GM19438 (cell line): ENCODE measurements at regions not wholly inside any gene's neighbourhood (a gene's known extent, or its start where the extent isn't known, plus 50 kb on each side); places are given as distances from the start of the nearest gene placed in this dataset.
"Not testable (repeated sequence)": the region's sequence is repeated elsewhere in the genome, so short reads cannot be mapped to it uniquely, and the experiment has no call there.

Experiments used
- ATAC-seq: cut with Tn5 transposase; IDR thresholded peaks from one replicate; pipeline ENCODE4 v1.9.1; 2021; ENCODE audit warnings: low read depth; ENCODE audit not compliant: unreplicated experiment

DNA sequence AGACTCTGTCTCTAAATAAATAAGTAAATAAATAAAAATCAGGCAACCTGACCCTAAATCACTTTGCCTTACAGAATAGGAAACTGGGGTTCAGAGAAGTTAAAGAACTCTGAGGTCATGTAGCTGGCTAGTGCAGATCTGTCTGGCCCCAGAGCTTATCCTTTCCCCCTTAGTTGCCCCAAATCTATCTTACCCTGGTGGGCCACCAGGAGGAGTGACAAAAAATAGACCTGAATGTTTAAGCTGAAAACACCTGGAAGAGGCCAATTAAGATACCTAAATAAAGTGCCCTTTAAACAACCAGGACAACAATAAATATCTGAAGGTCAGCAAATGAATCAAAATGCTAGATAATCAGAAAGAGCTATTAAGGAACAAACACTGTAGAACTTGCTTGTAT, 59.7 kb downstream of the TEX35 start:
- no peak for ATAC-seq

DNA sequence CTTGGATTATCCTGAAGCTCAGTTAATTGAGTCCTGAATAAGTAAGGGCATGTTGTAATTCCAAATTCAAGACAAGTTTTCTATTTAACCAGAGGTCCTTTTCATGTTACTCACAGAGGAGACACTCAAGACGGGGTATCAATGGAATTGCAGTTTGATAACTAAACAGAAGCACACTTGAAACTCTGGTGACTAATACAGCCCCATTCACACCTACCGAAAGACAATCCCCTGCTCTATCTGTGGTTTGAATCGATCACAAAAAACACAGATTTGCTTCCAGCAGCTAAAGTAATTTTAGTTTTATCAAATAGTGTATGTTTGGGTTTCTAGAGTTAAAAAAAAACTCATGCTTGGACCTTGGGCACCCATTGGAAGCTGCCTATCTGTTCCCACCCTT, 60.4 kb downstream of the TEX35 start:
- no peak for ATAC-seq

DNA sequence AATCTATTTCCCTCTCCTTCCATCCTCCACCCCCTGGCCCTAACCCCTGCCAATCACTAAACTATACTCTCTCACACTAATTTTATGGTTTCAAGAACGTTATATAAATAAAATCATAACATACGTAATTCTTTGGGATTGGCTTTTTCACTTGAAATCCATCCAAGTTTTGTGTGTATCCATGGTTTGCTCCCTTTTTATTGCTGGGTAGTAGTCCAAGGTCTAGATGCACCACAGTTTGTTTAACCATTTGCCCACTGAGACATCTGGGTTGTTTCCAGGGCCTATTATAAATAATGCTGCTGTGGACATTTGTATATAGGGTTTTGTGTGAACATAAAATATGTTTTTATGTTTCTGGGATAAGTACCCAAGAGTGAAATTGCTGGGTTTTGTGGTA, 61.4 kb downstream of the TEX35 start:
- no peak for ATAC-seq

DNA sequence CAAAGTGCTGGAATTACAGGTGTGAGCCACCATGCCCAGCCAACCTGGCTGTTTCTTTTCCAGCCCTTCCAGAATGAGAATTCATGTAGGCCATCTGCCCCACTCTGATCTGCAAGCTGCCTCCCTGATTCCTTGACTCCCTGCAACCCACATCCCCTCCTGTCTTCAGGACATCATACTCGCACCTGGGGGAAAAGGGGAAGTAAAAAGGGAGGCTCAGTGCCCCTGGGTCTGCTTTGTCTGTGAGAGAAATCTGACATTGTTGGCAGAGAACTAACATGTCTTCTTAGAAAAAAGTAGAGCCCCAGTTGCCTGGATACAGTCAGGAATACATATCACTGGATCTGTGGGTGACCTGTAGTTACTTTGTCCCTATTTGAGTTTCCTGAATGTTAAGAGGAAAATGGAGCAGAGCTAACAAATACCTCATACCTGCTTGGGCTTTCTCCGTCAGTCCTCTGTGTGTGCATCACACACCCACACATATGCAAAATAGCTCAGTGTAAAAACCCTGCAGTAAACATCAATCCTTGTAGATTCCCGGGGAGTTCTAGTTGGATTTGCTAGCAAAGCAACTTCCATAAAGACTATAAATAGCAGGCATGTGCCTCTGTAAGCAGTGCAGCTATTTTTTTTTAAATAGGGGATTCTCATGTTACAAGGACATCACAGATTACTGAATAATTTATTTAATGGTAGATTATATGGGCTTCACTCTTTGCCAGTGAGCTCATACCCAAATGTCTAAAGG, 62.9 kb downstream of the TEX35 start:
- ATAC-seq: no peak

DNA sequence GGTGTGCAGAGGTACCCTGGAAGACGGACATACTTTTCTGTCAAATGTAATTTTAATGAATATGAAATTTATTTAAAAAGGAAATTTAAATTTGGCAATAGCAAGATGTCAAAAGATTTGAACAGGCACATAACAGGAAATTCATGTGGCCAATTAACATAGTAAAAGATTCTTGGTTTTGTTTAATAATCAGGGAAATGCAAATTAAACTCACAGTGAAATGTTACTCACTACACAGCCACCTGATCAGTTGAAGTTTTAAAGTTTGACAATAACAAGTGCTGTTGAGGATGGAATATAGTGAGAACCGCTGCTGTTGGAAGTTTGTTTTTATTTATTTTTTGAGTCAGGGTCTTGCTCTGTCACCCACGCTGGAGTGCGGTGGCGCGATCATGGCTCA, 63.9 kb downstream of the TEX35 start:
- no peak for ATAC-seq

DNA sequence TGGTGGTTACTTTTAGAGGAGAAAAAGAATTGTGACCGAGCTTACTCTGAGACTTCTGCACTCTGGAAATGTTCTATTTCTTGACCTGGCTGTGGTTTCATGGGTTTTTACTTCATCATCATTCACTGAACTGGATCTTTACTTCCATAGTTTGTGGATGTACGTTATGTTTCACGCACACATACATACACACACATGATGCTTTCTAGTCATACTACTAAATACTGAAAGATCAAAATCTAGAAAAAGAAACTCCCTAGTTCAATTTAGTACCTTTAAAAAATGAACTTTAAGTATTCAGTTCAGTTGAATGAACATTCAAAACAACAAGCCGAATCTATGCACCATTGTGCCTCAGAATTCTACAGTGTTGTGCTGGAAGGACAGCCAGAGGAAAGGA, 65.0 kb downstream of the TEX35 start:
- ATAC-seq: no peak

DNA sequence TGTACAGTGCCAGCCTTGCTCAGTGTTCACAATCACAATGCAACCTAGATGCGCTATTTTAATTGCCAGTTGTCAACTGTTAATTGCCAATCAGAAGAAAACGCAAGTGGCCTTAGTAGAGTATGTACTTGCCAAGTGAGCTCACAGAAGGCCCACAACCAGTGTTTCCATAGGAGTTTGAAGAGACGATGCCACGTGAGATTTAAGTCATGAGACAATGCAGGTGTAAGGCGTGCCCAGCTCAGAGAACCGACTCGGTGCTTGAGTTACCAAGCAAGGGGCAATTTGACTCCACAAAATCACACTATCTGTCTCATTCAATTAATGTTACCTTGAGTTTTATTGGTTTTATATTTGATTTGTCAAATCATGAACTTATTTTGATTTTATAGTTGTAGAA, 65.6 kb downstream of the TEX35 start:
- ATAC-seq: no peak

DNA sequence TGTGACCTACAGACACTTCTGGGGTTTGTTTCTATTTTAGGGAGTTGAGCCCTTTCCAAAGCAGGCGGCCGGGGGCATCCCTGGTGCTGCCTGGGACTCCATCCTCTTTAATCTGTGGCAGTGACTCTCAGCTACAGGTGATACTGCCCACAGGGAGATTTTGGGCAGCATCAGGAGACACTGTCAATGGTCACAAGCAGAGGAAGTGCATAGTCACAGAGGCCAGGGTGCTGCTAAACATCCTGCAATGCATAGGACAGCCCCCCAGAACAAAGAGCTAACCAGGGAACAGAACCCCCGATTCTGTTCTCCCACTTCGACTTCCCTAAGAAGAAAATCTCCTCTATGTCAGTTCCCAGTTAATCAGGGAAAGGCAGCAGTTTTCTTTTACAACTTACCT, 66.2 kb downstream of the TEX35 start:
- ATAC-seq: no peak

DNA sequence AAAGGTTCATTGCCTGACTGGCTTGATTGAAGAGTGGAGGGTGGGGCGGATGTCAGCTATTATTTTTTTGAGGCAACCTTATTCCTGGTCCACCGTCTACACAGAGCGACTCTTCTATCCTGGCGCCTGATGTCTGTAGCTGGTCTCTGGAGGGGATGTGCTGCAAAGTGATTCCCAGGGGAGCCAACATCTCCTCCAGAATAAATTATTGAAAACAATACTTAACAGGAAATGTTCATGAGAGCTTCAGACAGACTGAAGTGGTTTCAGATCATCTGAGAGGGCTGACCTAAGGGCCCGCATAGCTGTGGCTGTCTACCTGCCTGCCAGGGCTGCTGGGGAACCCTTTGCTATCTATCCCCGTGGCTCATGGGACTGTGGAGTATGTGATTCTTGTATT, 66.7 kb downstream of the TEX35 start:
- peak; percentile 53 for ATAC-seq

DNA sequence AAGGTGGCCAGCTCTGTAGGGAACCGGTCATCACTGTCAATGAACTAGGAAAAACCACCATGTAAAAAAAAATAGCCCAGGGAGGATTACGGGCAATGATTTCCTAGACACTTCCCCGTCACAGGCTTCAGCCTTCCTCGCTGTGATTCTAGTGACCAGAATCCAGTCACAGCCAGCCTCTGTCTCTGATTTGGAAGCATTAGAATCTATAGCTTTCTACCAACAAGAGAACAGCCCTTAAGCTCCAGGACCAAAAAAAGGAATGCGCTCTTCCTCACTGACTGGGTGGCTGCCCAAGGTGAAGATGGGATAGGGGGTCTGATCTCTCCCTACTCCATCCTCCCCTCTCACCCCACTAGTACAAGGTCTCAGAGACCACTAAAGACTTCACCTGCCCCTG, 67.2 kb downstream of the TEX35 start:
- ATAC-seq: no peak

DNA sequence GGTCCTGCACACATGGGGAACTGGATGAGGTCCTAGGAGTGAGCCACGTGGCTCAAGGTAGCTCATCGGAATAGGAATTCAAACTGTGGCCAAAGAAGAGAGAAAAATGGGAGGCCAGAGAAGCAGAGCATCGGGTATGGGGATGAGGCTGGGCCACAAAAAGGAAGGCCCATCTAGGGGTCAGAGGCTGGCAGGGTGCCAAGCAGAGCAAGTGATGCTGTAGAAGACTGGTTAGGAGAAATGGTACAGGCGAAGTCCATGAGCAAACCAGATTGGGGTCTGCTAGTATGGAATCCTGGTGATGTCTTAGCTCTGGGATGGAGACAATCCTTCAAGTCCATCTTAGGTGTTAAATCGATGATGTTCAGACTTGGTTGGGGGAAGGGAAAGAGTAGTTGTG, 68.0 kb downstream of the TEX35 start:
- peak; percentile 17 for ATAC-seq

DNA sequence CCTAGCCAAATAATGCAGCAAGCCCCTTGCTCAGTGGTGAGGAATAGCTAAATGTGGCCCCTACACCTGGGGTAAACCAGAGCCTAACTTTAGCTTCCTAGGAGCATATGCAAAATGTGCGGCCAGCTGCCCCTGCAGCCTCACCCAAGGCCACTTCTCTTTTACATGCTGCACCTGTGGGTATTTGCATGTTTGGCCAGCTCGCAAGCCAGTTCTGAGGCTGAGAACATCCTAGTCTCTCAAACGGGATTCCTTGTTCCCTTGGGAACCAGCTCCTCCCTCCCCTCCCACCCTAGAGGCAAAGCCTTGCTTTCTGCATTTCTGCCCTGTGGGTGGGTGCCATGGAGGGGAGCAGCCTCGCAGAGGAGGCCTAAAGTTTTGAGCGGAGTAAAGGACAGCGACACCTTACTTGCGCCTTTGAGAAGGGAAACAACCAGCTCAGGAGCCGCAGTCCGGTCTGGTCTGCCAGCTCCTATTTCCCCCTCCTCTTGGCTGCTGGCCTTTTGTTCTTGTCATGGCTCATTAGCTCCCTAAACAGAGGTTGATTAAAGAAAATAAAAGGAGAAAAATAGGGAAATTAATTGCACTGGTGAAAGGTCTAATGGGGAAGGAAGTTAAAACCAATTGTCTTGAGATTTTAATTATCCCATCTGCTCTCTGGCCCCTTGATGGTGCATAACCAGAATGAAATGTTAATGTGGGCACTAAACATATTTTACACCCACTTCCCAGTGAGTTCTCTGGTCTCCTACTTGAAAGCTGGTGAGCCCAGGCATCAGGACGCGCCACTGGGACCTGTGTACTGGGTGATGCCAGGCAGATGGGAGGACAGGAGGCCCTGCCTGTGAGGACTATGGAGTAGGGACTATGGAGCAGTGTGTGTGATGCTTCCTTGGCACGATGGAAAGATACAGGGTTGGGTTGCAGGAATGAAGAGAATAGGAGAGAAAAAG, 68.7 kb downstream of the TEX35 start:
- peak; percentile 74 for ATAC-seq

DNA sequence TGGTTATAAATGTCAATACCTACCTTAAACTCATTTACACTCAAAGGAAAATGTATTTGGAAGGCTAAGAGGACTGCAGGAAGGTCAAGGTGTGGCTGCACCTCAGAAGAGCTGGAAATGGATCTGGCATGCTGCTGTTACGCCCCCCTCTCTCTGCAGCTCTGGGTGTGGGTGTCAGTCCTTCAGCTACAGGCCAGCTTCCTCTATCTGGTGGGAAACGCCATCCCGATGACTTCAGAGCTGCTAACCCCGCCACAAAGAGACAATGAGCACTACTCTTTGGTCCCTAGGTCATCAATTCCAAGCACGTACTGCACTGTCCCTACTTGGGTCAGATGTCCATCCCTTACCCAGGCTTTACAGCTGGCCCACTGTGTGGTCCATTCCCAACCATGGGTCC, 74.2 kb downstream of the TEX35 start:
- ATAC-seq: no peak

DNA sequence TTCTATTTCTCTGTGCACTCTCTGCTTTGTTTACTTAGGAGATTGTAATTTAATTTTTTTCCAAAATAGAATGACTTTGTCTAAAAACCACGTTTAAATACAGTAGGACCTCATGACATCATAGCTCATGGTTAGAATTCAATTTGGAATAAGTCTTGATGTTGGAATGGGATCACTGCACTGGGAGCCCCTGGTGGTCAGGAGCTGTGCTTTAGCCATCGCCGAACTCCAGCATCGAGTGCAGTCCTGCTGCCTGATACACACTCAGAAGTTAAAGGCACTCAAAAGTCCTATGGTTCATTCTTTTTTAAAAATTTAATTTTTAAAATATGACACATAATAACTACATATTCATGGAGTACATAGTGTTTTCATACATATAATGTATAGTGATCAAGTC, 75.1 kb downstream of the TEX35 start:
- ATAC-seq: no peak

DNA sequence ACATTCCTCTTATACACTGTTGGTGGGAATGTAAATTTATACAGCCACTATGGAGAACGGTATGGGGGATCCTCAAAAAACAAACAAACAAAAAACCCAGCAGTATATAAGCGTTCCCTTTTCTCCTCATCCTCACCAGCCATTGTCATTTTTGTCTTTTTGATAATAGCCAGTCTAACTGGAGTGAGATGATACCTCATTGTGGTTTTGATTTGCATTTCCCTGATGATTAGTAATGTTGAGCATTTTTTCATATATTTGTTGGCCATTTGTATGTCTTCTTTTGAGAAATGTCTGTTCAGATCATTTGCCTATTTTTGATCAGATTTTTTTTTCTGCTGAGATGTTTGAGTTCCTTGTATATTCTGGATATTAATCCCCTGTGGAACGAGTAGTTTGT, 76.1 kb downstream of the TEX35 start:
- ATAC-seq: not testable (repeated sequence)

DNA sequence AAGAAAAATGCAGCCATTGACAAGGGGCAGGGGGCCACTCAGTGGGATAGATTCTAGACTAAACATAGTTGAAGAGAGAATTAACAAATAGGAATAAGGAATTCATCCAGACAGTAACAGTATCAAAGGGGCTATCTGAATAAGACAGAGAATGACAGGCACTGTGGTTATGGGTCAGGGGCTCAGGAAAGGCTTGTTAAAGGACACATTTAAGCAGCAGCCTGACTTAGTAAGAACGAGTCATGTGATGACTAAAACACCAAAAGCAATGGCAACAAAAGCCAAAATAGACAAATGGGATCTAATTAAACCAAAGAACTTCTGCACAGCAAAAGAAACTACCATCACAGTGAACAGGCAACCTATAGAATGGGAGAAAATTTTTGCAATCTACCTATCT, 78.9 kb downstream of the TEX35 start:
- ATAC-seq: not testable (repeated sequence)

DNA sequence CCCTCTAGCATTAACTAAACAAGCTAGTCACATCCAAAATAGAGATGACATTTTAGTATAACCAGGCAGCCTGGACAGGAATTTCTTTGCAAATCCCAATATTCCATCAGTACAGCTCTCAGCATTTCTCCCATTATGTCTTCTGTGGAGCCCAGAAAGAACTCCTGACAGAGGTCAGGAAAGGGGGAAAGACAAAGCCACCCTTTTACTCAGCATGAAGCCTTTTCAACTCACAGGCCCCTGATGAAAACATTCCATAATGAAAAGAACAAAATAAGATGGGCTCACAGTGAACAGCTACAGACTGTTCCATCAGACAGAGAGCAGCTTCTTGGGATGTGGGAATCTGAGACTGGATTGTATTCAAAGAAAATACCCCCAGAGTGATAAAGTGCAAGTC, 80.6 kb downstream of the TEX35 start:
- no peak for ATAC-seq

DNA sequence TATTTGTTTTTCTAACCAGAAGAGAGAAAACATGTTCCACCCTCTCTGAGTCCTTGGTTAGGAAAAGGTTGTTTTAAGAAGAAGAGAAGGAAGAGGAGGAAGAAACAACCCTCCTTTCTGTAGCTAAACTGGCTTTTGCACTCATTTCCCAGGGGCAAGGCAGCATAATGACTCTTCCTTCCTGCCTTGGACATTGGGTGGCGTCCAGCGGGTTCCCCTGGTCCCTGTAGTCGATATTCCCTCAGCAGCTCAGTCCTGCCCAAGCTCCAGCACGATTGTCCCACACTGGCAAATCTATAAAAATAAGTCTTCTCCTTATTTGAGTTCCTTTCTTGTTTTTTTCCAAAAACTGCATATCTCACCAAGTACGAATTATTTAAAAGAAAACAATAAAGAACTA, 81.2 kb downstream of the TEX35 start:
- no peak for ATAC-seq

DNA sequence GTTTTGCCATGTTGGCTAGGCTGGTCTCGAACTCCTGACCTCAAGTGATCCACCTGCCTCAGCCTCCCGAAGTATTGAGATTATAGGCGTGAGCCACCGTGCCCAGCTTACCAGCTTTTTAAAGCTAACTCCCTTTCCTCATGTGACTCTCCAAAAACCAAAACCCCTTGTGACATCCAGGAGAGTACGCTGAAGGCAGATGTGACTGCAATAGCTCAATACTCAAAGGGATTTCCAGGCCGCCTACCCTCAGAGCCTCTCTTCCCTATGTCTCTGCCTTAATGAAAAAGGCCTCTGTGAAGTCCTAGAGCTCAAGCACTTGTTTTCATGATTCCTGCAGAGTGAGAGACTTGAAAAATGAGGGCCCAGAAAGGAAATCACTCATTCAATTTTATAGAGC, 82.6 kb downstream of the TEX35 start:
- ATAC-seq: no peak

DNA sequence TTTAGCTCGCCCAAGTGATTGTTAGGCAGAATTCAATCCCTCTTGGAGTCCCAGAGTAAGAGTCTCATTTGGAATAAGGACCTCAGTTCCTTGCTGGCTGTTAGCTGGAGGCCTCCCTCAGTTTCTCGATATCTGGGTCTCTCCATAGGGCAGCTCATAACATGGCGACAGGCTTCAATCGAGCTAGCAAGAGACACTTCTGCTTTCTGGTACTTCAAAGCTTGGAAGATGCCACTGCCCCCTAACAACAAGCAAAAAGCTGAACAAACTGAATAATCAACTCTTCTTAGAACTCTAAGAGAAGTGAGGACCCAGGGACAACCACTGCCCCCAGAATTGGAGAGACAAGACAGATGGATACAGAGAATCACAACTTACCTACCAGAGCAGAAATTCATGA, 86.2 kb downstream of the TEX35 start:
- no peak for ATAC-seq

DNA sequence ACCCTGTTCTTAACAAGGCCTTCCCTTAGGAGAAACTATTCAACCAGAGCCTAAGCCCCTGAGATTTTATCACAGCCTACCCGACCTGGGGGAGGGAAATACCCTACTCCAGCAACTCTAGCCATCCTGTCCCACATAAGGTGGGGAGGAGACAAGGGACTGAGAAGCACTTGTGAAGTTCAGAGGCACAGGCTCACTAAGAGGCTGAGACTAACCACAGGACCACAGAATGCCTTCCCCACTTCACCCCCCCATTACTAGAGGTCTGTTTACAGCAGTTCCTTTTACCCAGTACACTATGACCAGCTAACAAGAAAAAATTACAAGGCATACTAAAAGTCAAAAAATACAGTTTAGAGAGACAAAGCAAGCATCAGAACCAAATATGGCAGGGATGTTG, 86.8 kb downstream of the TEX35 start:
- peak; percentile 59 for ATAC-seq

DNA sequence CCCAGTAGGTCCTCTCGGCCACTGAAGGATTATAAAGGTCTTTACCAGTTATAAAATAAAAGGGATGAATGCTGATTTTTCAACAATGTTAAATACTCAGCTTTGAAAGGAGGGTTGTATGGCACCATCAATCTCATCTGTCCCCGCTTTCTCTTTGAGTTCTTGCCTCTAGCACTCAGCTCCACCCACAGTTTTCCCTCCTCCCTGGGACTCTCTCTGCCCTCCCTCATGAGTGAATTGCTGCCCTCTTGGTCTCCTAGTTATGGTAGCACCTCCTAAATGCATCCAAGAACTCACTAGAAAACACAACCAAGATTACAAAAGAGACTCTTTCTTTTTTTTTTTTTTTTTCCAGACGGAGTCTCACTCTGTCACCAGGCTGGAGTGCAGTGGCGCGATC, 91.0 kb downstream of the TEX35 start:
- ATAC-seq: no peak
